Ovary (tissue), 3 donors: ENCODE measurements at regions not wholly inside any gene's neighbourhood (a gene's known extent, or its start where the extent isn't known, plus 50 kb on each side); places are given as distances from the start of the nearest gene placed in this dataset.

Experiments
- POLR2A ChIP-seq: fragments of 450-650 bp; IDR thresholded peaks from one replicate; pipeline ENCODE4 v1.6.1; 2017; ENCODE audit warnings: antibody characterized with exemption, mild to moderate bottlenecking, moderate library complexity
- TF ChIP-seq, protein P1 (sequence below), 3 donors: fragments of 450-650 bp in 2 of 3; fragments of 200-600 bp in 1 of 3; IDR thresholded peaks; one replicate each; pipeline versions ENCODE4 v1.5.1 to v1.8.0; 2016 to 2022; ENCODE audit warnings: antibody characterized with exemption in 3 of 3, mild to moderate bottlenecking in 1 of 3
- donor health status: DM: no; HTN: no; CAD: no.

DNA sequence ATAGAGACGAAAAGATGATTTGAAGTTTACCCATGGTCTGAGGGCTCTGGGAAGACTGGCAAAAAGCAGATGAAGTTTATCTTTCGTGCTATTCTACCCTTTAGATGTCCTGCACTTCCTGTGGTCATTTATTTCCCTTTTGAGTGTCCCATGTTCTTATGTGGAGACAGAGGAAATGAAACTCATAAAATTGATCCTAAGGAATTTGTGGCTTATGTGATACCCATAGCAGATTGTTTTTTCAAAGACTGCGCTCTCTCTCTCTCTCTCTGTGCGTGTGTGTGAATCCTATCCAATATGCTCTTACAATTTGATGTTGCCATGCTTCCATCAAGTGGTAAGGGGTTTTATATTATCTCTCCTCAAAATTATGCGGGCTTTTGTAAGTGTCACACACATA lies 607.5 kb upstream of the DPPA4 start:
- TF ChIP-seq POLR2A, result no peak
- TF ChIP-seq, protein P1, sequence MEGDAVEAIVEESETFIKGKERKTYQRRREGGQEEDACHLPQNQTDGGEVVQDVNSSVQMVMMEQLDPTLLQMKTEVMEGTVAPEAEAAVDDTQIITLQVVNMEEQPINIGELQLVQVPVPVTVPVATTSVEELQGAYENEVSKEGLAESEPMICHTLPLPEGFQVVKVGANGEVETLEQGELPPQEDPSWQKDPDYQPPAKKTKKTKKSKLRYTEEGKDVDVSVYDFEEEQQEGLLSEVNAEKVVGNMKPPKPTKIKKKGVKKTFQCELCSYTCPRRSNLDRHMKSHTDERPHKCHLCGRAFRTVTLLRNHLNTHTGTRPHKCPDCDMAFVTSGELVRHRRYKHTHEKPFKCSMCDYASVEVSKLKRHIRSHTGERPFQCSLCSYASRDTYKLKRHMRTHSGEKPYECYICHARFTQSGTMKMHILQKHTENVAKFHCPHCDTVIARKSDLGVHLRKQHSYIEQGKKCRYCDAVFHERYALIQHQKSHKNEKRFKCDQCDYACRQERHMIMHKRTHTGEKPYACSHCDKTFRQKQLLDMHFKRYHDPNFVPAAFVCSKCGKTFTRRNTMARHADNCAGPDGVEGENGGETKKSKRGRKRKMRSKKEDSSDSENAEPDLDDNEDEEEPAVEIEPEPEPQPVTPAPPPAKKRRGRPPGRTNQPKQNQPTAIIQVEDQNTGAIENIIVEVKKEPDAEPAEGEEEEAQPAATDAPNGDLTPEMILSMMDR (IDR thresholded peaks at IDR 0.05), result no peak
